ENCODE measurements at regions not wholly inside any gene's neighbourhood (a gene's known extent, or its start where the extent isn't known, plus 50 kb on each side); places are given as distances from the start of the nearest gene placed in this dataset.
A peak's percentile ranks its signal among the peaks of the same experiment; 100 is the strongest.
"Not testable (repeated sequence)": the region's sequence is repeated elsewhere in the genome, so short reads cannot be mapped to it uniquely, and the experiment has no call there.

DNA sequence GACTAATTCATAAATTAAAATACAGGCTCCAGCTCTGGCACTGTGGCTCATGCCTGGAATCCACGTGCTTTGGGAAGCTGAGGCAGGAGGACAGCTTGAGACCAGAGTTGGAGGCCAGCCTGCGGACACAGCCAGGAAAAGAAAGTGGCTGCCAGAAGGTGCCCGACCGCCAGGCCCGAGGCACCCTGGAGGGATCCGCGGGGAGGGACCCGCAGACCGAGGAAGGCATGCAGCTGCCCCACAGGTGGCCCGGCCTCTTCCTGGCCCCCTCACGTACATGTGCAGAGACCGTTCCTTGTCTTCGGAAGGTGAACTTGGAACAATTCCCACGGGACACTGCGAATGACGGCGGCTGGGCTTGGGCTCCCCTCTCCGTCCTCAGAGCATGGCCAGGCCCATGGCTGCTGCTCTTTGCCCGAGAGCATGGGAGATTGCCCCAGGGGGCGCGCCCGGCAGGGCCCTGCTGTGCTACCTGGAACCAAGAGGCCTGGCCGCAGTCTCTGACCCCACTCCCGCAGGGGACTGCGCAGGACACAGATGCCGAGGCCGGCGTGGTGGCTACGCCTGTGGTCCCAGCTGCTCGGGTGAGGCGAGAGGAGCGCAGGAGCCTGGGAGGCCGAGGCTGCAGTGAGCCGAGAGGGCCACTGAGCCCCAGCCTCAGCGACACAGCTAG is 55.6 kb upstream of the IMP4 start:
- 86% methylated on average over 35 of the region's 35 CpGs for WGBS (ENCODE audit: insufficient coverage)
- no peak for DNase-seq
- no peaks in the 10 kb centered on the region for H3K9me3 Mint-ChIP-seq
- Histone ChIP-seq H3K27ac (ENCODE audit: low read length) (no peak overlapping the region), H3K4me3 (ENCODE audit: low read length) (no peak overlapping the region), H3K9me3 (ENCODE audit: control insufficient read depth, insufficient read depth, low read length) (no peaks in the 10 kb centered on the region), H3K36me3 (ENCODE audit: control insufficient read depth, insufficient read depth, low read length) (no peaks in the 10 kb centered on the region), H3K4me1 (ENCODE audit: control insufficient read depth, insufficient read depth, low read length) (no peaks in the 10 kb centered on the region), H3K27me3 (ENCODE audit: control insufficient read depth, insufficient read depth, low read length) (no peaks in the 10 kb centered on the region)
- H3K4me3 Mint-ChIP-seq, result no peak overlapping the region
- no peak overlapping the region for H3K27ac Mint-ChIP-seq
- ATAC-seq, result no peak
- TF ChIP-seq, protein P1, sequence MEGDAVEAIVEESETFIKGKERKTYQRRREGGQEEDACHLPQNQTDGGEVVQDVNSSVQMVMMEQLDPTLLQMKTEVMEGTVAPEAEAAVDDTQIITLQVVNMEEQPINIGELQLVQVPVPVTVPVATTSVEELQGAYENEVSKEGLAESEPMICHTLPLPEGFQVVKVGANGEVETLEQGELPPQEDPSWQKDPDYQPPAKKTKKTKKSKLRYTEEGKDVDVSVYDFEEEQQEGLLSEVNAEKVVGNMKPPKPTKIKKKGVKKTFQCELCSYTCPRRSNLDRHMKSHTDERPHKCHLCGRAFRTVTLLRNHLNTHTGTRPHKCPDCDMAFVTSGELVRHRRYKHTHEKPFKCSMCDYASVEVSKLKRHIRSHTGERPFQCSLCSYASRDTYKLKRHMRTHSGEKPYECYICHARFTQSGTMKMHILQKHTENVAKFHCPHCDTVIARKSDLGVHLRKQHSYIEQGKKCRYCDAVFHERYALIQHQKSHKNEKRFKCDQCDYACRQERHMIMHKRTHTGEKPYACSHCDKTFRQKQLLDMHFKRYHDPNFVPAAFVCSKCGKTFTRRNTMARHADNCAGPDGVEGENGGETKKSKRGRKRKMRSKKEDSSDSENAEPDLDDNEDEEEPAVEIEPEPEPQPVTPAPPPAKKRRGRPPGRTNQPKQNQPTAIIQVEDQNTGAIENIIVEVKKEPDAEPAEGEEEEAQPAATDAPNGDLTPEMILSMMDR (IDR thresholded peaks at IDR 0.05), result no peak
- H3K4me1 Mint-ChIP-seq, result no peaks in the 10 kb centered on the region
- H3K27me3 Mint-ChIP-seq (ENCODE audit: low read depth in 2 of 2), result peaks cover 5 to 14% of the 10 kb centered on the region in 2 donors
- H3K36me3 Mint-ChIP-seq, result no peaks in the 10 kb centered on the region
- intact Hi-C loops (cut with micrococcal nuclease), result no loop called here

DNA sequence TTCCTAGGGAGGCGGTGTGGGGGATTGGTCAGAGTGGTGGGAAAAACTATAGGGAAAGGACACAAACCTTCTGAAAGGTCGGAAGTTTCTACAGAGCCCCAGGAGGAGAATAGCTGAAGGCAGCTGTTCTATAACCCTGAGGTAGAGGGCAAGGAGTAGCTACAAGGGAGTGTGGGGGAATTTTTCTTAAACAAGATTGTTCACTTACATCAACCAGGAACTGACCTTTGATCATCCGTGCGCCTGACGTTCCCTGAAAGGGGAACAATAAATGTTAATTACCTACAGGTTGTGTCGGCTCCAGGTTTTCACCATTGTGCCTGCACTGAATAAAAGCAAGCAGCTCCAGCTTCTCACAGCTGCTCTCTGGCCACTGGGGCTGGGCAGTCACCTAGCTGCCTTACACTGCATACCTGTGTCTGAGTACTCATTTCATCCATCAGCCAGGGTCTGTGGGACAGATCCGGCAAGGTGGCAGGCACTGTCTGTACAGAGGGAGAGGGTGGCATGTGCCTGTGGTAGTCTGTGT is 59.3 kb upstream of the IMP4 start:
- WGBS (ENCODE audit: insufficient coverage), result 77% methylated on average over 4 of the region's 7 CpGs
- not testable (repeated sequence) for ATAC-seq, H3K9me3 Mint-ChIP-seq

GRCh38 chr2:130279551-130279950 is 63.1 kb upstream of the IMP4 start:
- 85% methylated on average over 8 of the region's 8 CpGs for WGBS (ENCODE audit: insufficient coverage)
- H3K9me3 Mint-ChIP-seq; H3K27me3 Mint-ChIP-seq (ENCODE audit: low read depth in 2 of 2); H3K27me3 ChIP-seq (ENCODE audit: control insufficient read depth, insufficient read depth, low read length); intact Hi-C loops (cut with micrococcal nuclease); H3K27ac ChIP-seq (ENCODE audit: low read length); DNase-seq; H3K4me3 Mint-ChIP-seq; H3K36me3 ChIP-seq (ENCODE audit: control insufficient read depth, insufficient read depth, low read length); H3K9me3 ChIP-seq (ENCODE audit: control insufficient read depth, insufficient read depth, low read length); H3K4me3 ChIP-seq (ENCODE audit: low read length); H3K36me3 Mint-ChIP-seq; H3K4me1 ChIP-seq (ENCODE audit: control insufficient read depth, insufficient read depth, low read length); ATAC-seq; H3K27ac Mint-ChIP-seq; H3K4me1 Mint-ChIP-seq: not testable (repeated sequence)

More for the DNA sequence above, 59.3 kb upstream of the IMP4 start:
- H3K27me3 ChIP-seq (ENCODE audit: control insufficient read depth, insufficient read depth, low read length); H3K27ac ChIP-seq (ENCODE audit: low read length); H3K9me3 ChIP-seq (ENCODE audit: control insufficient read depth, insufficient read depth, low read length); H3K36me3 ChIP-seq (ENCODE audit: control insufficient read depth, insufficient read depth, low read length); H3K27me3 Mint-ChIP-seq (ENCODE audit: low read depth in 2 of 2); intact Hi-C loops (cut with micrococcal nuclease); H3K27ac Mint-ChIP-seq; H3K36me3 Mint-ChIP-seq; DNase-seq; H3K4me3 Mint-ChIP-seq; H3K4me3 ChIP-seq (ENCODE audit: low read length); H3K4me1 ChIP-seq (ENCODE audit: control insufficient read depth, insufficient read depth, low read length); H3K4me1 Mint-ChIP-seq: not testable (repeated sequence)

GRCh38 chr2:130268333-130268732 is 70.1 kb upstream of the TUBA3E start:
- DNase-seq; H3K27ac Mint-ChIP-seq; H3K4me1 ChIP-seq (ENCODE audit: control insufficient read depth, insufficient read depth, low read length); H3K36me3 ChIP-seq (ENCODE audit: control insufficient read depth, insufficient read depth, low read length); ATAC-seq; H3K36me3 Mint-ChIP-seq; H3K27me3 ChIP-seq (ENCODE audit: control insufficient read depth, insufficient read depth, low read length); H3K4me1 Mint-ChIP-seq; H3K4me3 Mint-ChIP-seq; H3K9me3 Mint-ChIP-seq; H3K27ac ChIP-seq (ENCODE audit: low read length); intact Hi-C loops (cut with micrococcal nuclease); H3K4me3 ChIP-seq (ENCODE audit: low read length); H3K9me3 ChIP-seq (ENCODE audit: control insufficient read depth, insufficient read depth, low read length); H3K27me3 Mint-ChIP-seq (ENCODE audit: low read depth in 2 of 2): not testable (repeated sequence)
- WGBS (ENCODE audit: insufficient coverage), result 77% methylated on average over 5 of the region's 9 CpGs

DNA sequence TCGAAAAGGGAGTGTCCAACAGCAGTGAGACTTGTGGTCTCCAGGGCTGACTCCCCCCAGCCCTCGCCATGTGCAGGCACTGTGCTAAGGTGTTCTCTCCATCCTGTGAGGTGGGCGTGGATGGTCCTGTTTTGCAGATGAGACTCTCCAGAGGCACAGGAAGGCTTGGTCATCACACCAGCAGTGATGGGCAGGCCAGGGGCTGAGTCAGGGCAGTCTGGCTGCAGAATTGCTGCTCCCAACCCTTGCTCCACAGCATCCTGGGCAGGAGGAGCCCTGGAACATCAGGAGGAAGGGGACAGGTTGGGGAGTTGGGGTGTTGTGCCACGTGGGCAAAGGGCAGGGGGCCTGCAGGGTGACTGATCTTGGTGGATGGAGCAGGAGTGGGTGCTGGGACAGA is 69.3 kb upstream of the TUBA3E start:
- ATAC-seq; H3K36me3 Mint-ChIP-seq; H3K4me1 ChIP-seq (ENCODE audit: control insufficient read depth, insufficient read depth, low read length); H3K9me3 Mint-ChIP-seq; H3K36me3 ChIP-seq (ENCODE audit: control insufficient read depth, insufficient read depth, low read length); H3K27ac ChIP-seq (ENCODE audit: low read length); H3K4me1 Mint-ChIP-seq; H3K27ac Mint-ChIP-seq; H3K27me3 Mint-ChIP-seq (ENCODE audit: low read depth in 2 of 2); DNase-seq; H3K4me3 Mint-ChIP-seq; H3K4me3 ChIP-seq (ENCODE audit: low read length); intact Hi-C loops (cut with micrococcal nuclease); H3K9me3 ChIP-seq (ENCODE audit: control insufficient read depth, insufficient read depth, low read length); H3K27me3 ChIP-seq (ENCODE audit: control insufficient read depth, insufficient read depth, low read length): not testable (repeated sequence)
- 59% methylated on average over 4 of the region's 4 CpGs for WGBS (ENCODE audit: insufficient coverage)

- DNase-seq; H3K36me3 Mint-ChIP-seq; H3K4me3 ChIP-seq (ENCODE audit: low read length); H3K36me3 ChIP-seq (ENCODE audit: control insufficient read depth, insufficient read depth, low read length); H3K27me3 ChIP-seq (ENCODE audit: control insufficient read depth, insufficient read depth, low read length); H3K27ac Mint-ChIP-seq; H3K9me3 ChIP-seq (ENCODE audit: control insufficient read depth, insufficient read depth, low read length); H3K27ac ChIP-seq (ENCODE audit: low read length); intact Hi-C loops (cut with micrococcal nuclease); H3K4me1 Mint-ChIP-seq; H3K4me1 ChIP-seq (ENCODE audit: control insufficient read depth, insufficient read depth, low read length); ATAC-seq; H3K9me3 Mint-ChIP-seq; H3K27me3 Mint-ChIP-seq (ENCODE audit: low read depth in 2 of 2); H3K4me3 Mint-ChIP-seq: not testable (repeated sequence)
- 91% methylated on average over 7 of the region's 7 CpGs for WGBS (ENCODE audit: insufficient coverage)
Observed at GRCh38 chr2:130266836-130267235, 68.6 kb upstream of the TUBA3E start.

DNA sequence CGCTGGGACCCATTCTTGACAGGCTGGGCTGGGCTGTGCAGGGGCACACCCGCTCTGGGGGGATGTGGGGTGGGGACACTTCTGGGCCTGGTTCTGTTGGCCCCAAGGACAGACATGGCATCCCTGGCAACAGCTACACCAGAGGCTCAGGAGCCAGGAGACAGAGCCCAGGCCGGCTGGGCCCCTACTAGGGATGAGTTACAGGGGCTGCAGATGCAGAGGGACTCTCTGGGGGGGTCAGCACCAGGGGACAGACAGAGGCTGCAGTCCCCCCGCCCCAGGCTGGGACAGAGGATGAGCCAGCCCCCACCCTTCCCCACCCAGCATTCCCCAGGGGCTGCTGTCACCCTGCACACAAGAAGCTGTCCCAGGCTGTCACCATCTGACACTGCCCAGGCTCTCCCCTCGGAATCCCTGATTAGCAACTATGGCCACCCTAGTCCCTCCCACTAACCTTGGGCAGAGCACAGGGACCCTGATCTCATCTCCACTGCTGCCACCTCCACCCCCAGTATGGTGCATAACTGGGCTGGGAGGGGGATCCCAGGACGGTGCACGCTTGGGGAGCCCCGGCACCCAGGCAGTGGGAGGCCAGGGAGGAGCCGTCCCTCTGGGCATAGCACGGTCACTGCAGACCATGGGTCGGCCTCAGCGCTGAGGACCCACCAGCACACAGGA is 67.5 kb upstream of the TUBA3E start:
- H3K4me3 Mint-ChIP-seq; H3K9me3 Mint-ChIP-seq; H3K36me3 ChIP-seq (ENCODE audit: control insufficient read depth, insufficient read depth, low read length); DNase-seq; H3K27me3 ChIP-seq (ENCODE audit: control insufficient read depth, insufficient read depth, low read length); H3K4me3 ChIP-seq (ENCODE audit: low read length); intact Hi-C loops (cut with micrococcal nuclease); H3K27ac Mint-ChIP-seq; H3K4me1 ChIP-seq (ENCODE audit: control insufficient read depth, insufficient read depth, low read length); H3K36me3 Mint-ChIP-seq; H3K9me3 ChIP-seq (ENCODE audit: control insufficient read depth, insufficient read depth, low read length); H3K4me1 Mint-ChIP-seq; H3K27ac ChIP-seq (ENCODE audit: low read length): not testable (repeated sequence)
- peaks cover 5 to 16% of the 10 kb centered on the region in 2 donors for H3K27me3 Mint-ChIP-seq (ENCODE audit: low read depth in 2 of 2)
- ATAC-seq, result peak in 1 of 3 donors; percentile 8
- WGBS (ENCODE audit: insufficient coverage), result 89% methylated on average over 8 of the region's 12 CpGs
